GM21447 (cell line): ENCODE measurements at regions not wholly inside any gene's neighbourhood (a gene's known extent, or its start where the extent isn't known, plus 50 kb on each side); places are given as distances from the start of the nearest gene placed in this dataset.

Source experiments
- ATAC-seq: cut with Tn5 transposase; IDR thresholded peaks from one replicate; pipeline ENCODE4 v1.9.1; 2021; ENCODE audit not compliant: unreplicated experiment

DNA sequence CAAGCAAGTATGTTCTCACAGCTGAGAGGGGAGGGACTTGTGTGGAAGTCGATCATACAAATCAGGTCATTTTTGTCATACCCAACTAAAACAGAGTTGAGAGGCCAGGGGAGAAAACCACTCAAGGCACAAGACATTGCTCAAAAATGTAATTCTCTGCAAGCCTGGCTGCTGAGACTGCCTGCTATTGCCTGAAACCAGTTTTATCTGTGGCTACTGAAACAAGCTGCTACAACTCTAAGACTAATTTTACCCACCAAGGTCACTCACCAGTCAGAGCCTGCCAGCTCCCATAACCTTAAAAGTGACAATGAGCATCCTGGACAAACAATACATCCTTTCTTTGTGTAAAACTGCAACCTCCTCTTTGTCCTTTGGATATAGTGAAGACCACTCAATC is 54.1 kb upstream of the CST7 start:
- no peak for ATAC-seq

DNA sequence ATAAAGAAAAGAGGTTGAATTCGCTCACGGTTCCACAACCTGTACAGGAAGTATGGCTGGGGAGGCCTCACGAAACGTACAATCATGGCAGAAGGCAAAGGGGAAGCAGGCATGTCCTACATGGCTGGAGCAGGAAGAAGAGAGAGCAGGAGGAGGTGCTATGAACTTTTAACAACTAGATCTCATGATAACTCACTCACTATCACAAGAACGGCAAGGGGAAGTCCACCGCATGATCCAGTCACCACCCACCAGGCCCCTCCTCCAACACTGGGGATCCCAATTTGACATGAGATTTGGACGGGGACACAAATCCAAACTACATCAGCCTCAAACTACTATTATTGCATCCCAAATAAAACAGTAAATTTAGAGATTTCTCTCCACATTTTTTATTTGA is 53.6 kb upstream of the CST7 start:
- no peak for ATAC-seq

DNA sequence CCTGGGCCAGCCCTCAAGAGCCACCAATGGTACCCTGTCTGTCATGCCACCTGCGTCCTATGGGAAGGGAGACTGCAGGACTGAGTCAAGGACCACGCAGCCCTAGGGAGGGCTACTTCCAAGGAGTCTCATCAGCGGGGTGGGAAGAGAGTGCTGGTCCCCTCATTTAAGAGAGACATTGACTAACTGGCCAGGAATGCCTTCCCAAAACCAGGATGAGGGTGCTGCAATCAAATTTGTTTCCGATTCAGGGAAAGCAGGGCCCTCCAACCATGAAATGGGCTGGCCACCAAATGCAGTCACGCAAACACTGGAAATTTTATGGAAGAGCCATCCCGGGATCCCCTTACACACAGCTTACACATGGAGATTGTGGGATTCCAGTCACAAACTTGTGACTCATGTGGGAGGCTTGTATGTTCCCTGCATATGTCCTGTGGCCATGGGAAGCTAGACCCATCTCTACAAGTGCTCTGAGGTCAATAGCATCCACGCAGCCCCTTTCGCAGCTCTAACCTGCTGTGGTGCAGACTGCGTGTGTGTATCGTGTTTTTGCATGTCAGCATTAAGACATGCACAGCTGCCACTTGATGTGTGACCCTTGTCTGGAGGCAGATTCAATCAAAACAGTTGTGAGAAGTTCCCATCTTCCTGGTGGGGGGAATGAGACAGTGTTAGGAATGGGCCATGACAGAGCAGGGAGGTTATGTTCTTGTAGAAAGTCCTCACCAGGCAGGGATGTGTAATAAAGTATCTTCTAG is 53.0 kb upstream of the CST7 start:
- ATAC-seq: no peak

DNA sequence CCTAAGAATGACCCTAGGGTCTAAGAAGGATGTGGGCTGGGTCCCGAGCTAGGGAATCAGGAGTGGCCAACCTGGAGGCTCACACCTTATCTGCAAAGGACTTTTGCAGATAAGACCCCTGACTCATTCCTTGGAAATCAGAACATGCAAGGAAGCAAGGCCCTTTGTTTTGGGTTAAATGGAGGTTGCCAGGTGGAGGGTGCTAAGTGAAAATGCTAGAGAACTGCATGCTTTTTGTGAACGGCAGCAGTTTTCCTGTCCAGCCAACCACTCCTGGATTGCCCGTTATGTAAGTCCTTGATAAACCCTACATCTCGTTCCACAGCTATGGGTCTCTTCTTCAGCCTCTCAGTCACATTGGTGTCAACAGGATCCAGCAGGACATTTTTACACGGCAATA is 52.1 kb upstream of the CST7 start:
- ATAC-seq: no peak

DNA sequence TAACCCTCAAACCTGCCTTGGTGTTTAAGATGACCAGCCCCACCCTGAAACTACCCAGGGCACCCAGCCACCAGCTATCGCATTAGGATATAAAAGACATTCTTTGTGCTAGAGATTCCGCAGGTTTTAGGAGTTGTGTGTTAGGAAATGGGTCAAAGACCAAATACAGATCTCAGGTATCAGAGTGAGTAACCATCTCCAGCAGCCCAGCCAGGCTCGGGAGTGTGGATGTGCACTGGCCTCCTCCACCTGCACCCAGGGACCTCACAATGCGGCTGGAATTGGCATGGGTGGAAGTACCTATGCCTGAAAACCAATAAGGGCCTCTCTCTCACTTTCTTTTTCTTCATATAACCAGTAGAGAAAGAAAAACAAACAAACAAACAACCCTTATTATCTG is 51.1 kb upstream of the CST7 start:
- no peak for ATAC-seq

DNA sequence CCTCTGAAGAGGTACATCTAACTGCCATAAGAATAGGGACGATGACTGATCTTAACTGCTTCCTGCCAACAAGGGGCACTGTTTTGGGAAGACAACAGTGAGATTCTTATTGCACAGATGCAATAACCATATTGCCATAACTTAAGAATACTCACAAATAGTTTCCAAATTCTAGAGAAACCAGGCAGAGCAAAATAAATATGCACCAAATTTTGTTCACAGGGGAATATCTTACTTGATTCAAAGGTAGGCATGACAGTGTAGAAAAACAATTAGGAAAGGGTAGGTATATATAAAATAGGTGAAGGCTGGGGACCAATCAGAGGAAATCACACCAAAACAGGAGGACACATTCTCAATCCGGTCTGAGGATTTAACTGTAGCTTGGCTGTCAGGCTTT is 49.9 kb upstream of the CST7 start:
- ATAC-seq: no peak
